ENCODE measurements at regions not wholly inside any gene's neighbourhood (a gene's known extent, or its start where the extent isn't known, plus 50 kb on each side); places are given as distances from the start of the nearest gene placed in this dataset.

- Histone ChIP-seq H3K27me3 (no peaks in the 10 kb centered on the region), H3K36me3 (no peaks in the 10 kb centered on the region), H3K27ac (no peak overlapping the region), H3K9me3 (no peaks in the 10 kb centered on the region), H3K4me1 (peaks cover 0 to 9% of the 10 kb centered on the region in 2 donors), H3K4me3 (no peak overlapping the region)
- intact Hi-C loops (cut with DNase I; ENCODE audit: low total_unique reads) = no loop called here
- TF ChIP-seq, protein P1, sequence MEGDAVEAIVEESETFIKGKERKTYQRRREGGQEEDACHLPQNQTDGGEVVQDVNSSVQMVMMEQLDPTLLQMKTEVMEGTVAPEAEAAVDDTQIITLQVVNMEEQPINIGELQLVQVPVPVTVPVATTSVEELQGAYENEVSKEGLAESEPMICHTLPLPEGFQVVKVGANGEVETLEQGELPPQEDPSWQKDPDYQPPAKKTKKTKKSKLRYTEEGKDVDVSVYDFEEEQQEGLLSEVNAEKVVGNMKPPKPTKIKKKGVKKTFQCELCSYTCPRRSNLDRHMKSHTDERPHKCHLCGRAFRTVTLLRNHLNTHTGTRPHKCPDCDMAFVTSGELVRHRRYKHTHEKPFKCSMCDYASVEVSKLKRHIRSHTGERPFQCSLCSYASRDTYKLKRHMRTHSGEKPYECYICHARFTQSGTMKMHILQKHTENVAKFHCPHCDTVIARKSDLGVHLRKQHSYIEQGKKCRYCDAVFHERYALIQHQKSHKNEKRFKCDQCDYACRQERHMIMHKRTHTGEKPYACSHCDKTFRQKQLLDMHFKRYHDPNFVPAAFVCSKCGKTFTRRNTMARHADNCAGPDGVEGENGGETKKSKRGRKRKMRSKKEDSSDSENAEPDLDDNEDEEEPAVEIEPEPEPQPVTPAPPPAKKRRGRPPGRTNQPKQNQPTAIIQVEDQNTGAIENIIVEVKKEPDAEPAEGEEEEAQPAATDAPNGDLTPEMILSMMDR (IDR thresholded peaks at IDR 0.05) = no peak
- no peak for TF ChIP-seq POLR2A (IDR thresholded peaks at IDR 0.05)
- no peak for DNase-seq
Measured at GRCh38 chr20:62553136-62553837, 77.5 kb upstream of the GATA5 start.

- DNase-seq = no peak
- TF ChIP-seq POLR2A (IDR thresholded peaks at IDR 0.05) = no peak
- TF ChIP-seq, protein P1 (IDR thresholded peaks at IDR 0.05) = no peak
- no peaks in the 10 kb centered on the region for H3K27me3 ChIP-seq
- H3K4me3 ChIP-seq = no peak overlapping the region
- intact Hi-C loops (cut with DNase I; ENCODE audit: low total_unique reads) = no loop called here
- no peaks in the 10 kb centered on the region for H3K36me3 ChIP-seq
- no peaks in the 10 kb centered on the region for H3K9me3 ChIP-seq
- no peak overlapping the region for H3K27ac ChIP-seq
- peaks cover 0 to 9% of the 10 kb centered on the region in 2 donors for H3K4me1 ChIP-seq
Measured at GRCh38 chr20:62553838-62554161, 78.0 kb upstream of the GATA5 start.

GRCh38 chr20:62554214-62554897 is 78.6 kb upstream of the GATA5 start:
- no peak for DNase-seq
- H3K27ac ChIP-seq = no peak overlapping the region
- intact Hi-C loops (cut with DNase I; ENCODE audit: low total_unique reads) = no loop called here
- no peaks in the 10 kb centered on the region for H3K36me3 ChIP-seq
- H3K9me3 ChIP-seq = no peaks in the 10 kb centered on the region
- no peaks in the 10 kb centered on the region for H3K27me3 ChIP-seq
- H3K4me1 ChIP-seq = peaks cover 0 to 9% of the 10 kb centered on the region in 2 donors
- H3K4me3 ChIP-seq = no peak overlapping the region
- TF ChIP-seq, protein P1 (IDR thresholded peaks at IDR 0.05) = no peak
- no peak for TF ChIP-seq POLR2A (IDR thresholded peaks at IDR 0.05)

DNA sequence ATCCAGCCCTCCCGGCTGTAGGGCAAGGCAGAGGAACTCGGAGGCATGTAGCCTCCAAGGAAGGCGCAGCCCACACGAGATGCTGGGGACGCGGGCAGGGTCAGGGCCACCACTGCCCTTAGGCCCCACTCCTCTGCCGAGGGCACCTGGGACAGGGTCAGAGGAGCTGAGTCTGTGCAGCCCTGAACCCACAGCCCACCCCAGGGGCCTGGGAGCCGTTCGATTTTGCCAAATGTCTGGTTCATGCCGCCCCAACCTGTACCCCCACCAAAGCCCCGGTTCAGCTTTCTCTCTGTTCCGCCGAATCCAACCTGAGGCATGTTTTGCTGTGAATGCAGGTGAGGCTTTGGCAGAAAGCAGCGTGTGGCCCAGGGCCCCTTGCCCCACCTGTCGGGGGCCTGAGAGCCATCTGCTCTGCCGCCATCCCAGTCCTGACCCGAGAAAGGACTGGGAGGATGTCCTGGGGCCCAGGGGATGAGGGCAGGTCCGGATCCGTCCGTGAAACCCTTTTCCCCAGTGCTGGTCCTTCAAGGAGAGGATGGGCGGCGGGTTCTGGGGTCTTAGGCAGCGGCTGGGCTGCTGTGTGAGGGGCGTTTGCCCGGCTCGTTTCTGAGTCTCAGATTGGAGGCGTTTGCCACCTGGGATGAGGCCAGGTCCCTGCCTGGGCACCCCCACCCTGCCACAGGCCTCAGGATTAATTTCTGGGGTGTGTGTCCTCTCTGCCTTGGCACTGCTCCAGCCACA is 79.3 kb upstream of the GATA5 start:
- no peaks in the 10 kb centered on the region for H3K9me3 ChIP-seq
- no peaks in the 10 kb centered on the region for H3K27me3 ChIP-seq
- no peak overlapping the region for H3K27ac ChIP-seq
- TF ChIP-seq, protein P1 (IDR thresholded peaks at IDR 0.05) = no peak
- TF ChIP-seq POLR2A (IDR thresholded peaks at IDR 0.05) = no peak
- H3K4me1 ChIP-seq = peaks cover 0 to 9% of the 10 kb centered on the region in 2 donors
- H3K4me3 ChIP-seq = no peak overlapping the region
- DNase-seq = no peak
- no peaks in the 10 kb centered on the region for H3K36me3 ChIP-seq
- intact Hi-C loops (cut with DNase I; ENCODE audit: low total_unique reads) = no loop called here

Data from uterus (tissue), 3 donors.